ENCODE measurements at regions not wholly inside any gene's neighbourhood (a gene's known extent, or its start where the extent isn't known, plus 50 kb on each side); places are given as distances from the start of the nearest gene placed in this dataset.
A peak's percentile ranks its signal among the peaks of the same experiment; 100 is the strongest.

DNA sequence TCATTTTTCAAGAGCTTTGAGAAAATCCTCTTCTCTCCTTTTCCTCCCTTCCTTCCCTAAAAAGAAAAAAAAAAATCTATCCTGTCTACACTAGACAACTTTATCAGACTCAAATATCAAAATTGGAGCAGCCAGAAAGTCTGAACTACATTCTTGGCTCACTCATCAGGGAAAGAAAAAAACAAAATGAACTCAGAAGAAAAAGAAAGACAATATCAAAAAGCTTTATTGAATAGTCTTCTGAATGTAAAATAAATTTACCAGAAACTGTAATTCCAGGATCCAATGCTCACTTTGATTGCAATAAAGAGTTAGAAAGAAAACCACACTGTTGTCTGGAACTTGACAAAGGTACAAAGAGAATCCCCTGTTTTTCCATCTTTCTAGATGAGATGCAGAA, 507.2 kb upstream of the MPDZ start:
- H3K4me2 ChIP-seq (ENCODE audit: extremely low read depth, insufficient read depth, low read length): peak overlapping the region; percentile 84

DNA sequence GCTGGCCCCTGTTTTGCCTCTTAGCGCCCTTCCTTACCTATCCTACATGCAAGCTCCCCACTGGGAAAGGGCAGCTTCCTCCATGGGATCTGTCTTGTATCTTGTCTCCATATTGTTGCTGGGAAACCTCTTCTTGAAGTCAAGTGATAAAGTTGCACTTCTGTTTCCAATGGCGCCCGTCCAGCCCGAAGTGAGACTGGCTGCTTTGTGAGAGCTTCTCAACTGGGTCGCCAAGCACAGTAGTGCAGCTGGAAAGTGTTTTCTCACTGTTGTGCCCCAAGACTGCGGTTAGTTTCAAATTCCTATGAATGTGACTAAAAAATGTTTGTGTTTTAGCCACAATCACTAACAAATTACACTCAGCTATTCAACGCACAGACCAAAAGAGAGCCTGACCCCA, 506.6 kb upstream of the MPDZ start:
- no peaks in the 10 kb centered on the region for H3K27me3 ChIP-seq (ENCODE audit: control insufficient read depth, insufficient read depth, low read length)
- H3K36me3 ChIP-seq (ENCODE audit: control insufficient read depth, insufficient read depth, low read length): no peaks in the 10 kb centered on the region
- H3K9me3 ChIP-seq (ENCODE audit: control insufficient read depth, insufficient read depth, low read depth, low read length): no peaks in the 10 kb centered on the region
- H3K4me1 ChIP-seq (ENCODE audit: control insufficient read depth, extremely low read depth, insufficient read depth, low read length): peaks cover 10% of the 10 kb centered on the region
- no peak overlapping the region for H3K4me3 ChIP-seq (replicated peaks in 1 of 4; ENCODE audit: control extremely low read depth in 1 of 4, insufficient read depth in 1 of 4, low read depth in 3 of 4, low read length in 4 of 4)
- TF ChIP-seq CTCF (conservative IDR thresholded peaks at IDR 0.05 in 1 of 2, IDR thresholded peaks at IDR 0.05 in 1 of 2; ENCODE audit: low read depth in 1 of 2, low read length in 2 of 2) (no peak), EZH2 (IDR thresholded peaks at IDR 0.05; ENCODE audit: low read length, missing control alignments) (no peak)
- no peaks in the 10 kb centered on the region for H3K79me2 ChIP-seq (ENCODE audit: control insufficient read depth, insufficient read depth, low read length)
- no peak overlapping the region for H3K27ac ChIP-seq (ENCODE audit: insufficient read depth, low read length)
- no peaks in the 10 kb centered on the region for H4K20me1 ChIP-seq (ENCODE audit: control insufficient read depth, extremely low read depth, insufficient read depth, low read length)
- DNase-seq (ENCODE audit: low read depth in 2 of 2): peak; percentile 84 to 86
- H3K9ac ChIP-seq (ENCODE audit: insufficient read depth, low read length): no peak overlapping the region
- no peak overlapping the region for H2AFZ ChIP-seq (ENCODE audit: low read length)
- peak overlapping the region; percentile 46 for H3K4me2 ChIP-seq (ENCODE audit: extremely low read depth, insufficient read depth, low read length)

More for the DNA sequence above, 507.2 kb upstream of the MPDZ start:
- Histone ChIP-seq H2AFZ (ENCODE audit: low read length) (peak overlapping the region; percentile 44), H3K27ac (ENCODE audit: insufficient read depth, low read length) (peak overlapping the region; percentile 71), H4K20me1 (ENCODE audit: control insufficient read depth, extremely low read depth, insufficient read depth, low read length) (no peaks in the 10 kb centered on the region), H3K9me3 (ENCODE audit: control insufficient read depth, insufficient read depth, low read depth, low read length) (no peaks in the 10 kb centered on the region), H3K4me3 (replicated peaks in 1 of 4; ENCODE audit: control extremely low read depth in 1 of 4, insufficient read depth in 1 of 4, low read depth in 3 of 4, low read length in 4 of 4) (no peak overlapping the region), H3K79me2 (ENCODE audit: control insufficient read depth, insufficient read depth, low read length) (no peaks in the 10 kb centered on the region), H3K36me3 (ENCODE audit: control insufficient read depth, insufficient read depth, low read length) (no peaks in the 10 kb centered on the region), H3K4me1 (ENCODE audit: control insufficient read depth, extremely low read depth, insufficient read depth, low read length) (peaks cover 10% of the 10 kb centered on the region), H3K27me3 (ENCODE audit: control insufficient read depth, insufficient read depth, low read length) (no peaks in the 10 kb centered on the region), H3K9ac (ENCODE audit: insufficient read depth, low read length) (no peak overlapping the region)
- DNase-seq (ENCODE audit: low read depth in 2 of 2): peak in 1 of 2 donors; percentile 17
- no peak for TF ChIP-seq CTCF (conservative IDR thresholded peaks at IDR 0.05 in 1 of 2, IDR thresholded peaks at IDR 0.05 in 1 of 2; ENCODE audit: low read depth in 1 of 2, low read length in 2 of 2)
- no peak for TF ChIP-seq EZH2 (IDR thresholded peaks at IDR 0.05; ENCODE audit: low read length, missing control alignments)

DNA sequence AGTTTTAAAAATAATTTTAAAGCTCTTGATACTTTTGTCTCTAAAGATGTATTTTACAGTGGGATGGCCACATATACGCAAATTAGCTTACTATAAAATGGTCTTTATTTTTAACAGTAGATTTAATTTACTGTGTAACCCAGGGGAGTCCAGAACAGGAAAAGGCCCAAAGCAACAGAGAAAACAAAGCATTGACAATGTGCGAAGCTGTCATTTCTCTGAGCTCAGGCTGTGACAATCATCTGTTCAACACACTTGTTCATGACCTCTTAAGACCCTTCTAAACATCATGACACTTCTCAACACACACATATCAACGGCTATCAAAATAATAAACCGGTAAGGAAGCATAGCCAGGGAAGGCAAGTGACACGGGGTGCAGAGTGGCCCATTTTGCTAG, 499.6 kb upstream of the MPDZ start:
- Histone ChIP-seq H2AFZ (ENCODE audit: low read length) (no peak overlapping the region), H3K4me2 (ENCODE audit: extremely low read depth, insufficient read depth, low read length) (no peak overlapping the region), H3K27ac (ENCODE audit: insufficient read depth, low read length) (no peak overlapping the region), H3K9me3 (ENCODE audit: control insufficient read depth, insufficient read depth, low read depth, low read length) (no peaks in the 10 kb centered on the region), H3K36me3 (ENCODE audit: control insufficient read depth, insufficient read depth, low read length) (no peaks in the 10 kb centered on the region), H3K27me3 (ENCODE audit: control insufficient read depth, insufficient read depth, low read length) (no peaks in the 10 kb centered on the region), H3K4me1 (ENCODE audit: control insufficient read depth, extremely low read depth, insufficient read depth, low read length) (no peaks in the 10 kb centered on the region), H4K20me1 (ENCODE audit: control insufficient read depth, extremely low read depth, insufficient read depth, low read length) (no peaks in the 10 kb centered on the region), H3K79me2 (ENCODE audit: control insufficient read depth, insufficient read depth, low read length) (no peaks in the 10 kb centered on the region), H3K9ac (ENCODE audit: insufficient read depth, low read length) (no peak overlapping the region), H3K4me3 (replicated peaks in 1 of 4; ENCODE audit: control extremely low read depth in 1 of 4, insufficient read depth in 1 of 4, low read depth in 3 of 4, low read length in 4 of 4) (no peak overlapping the region)
- TF ChIP-seq EZH2 (IDR thresholded peaks at IDR 0.05; ENCODE audit: low read length, missing control alignments) (no peak), CTCF (conservative IDR thresholded peaks at IDR 0.05 in 1 of 2, IDR thresholded peaks at IDR 0.05 in 1 of 2; ENCODE audit: low read depth in 1 of 2, low read length in 2 of 2) (no peak)
- no peak for DNase-seq (ENCODE audit: low read depth in 2 of 2)
